SK-N-MC (cell line): ENCODE measurements at regions not wholly inside any gene's neighbourhood (a gene's known extent, or its start where the extent isn't known, plus 50 kb on each side); places are given as distances from the start of the nearest gene placed in this dataset.

Source experiments
- EZH2 ChIP-seq: fragments of 200-600 bp; sonication (generic); IDR thresholded peaks from one replicate; pipeline ENCODE4 v1.6.1; 2017; ENCODE audit warnings: antibody characterized with exemption
- POLR2AphosphoS5 ChIP-seq: IDR thresholded peaks from 2 replicates; pipeline ENCODE4 v1.6.1; 2012; ENCODE audit warnings: mild to moderate bottlenecking, low read depth, low read length, borderline replicate concordance

GRCh38 chr1:243962541-243962940 is 88.5 kb upstream of the ZBTB18 start:
- TF ChIP-seq POLR2AphosphoS5 (no peak), EZH2 (no peak)
